ENCODE measurements at regions not wholly inside any gene's neighbourhood (a gene's known extent, or its start where the extent isn't known, plus 50 kb on each side); places are given as distances from the start of the nearest gene placed in this dataset.

DNA sequence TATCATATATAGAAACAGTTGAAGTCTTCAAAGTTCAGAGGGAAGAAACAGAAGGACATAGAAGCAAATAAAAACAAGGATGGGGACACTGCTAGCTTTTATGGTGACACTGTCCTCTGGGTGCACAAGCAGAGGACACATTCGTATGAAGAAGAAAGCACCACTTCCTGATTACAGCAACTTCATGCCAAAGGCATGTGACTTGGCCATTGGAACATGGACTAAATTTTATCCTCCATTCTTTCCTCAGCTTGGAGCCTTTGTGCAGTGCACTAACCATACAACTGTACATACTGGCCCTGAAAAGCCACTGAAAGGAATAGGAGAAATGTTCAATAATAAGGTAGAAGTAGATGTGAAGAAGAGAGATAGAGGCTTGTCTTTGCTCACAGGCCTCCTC lies 223.3 kb downstream of the MTX2 start:
- no peaks in the 10 kb centered on the region for H3K36me3 Mint-ChIP-seq (ENCODE audit: low read depth)
- H3K4me3 Mint-ChIP-seq, result no peak overlapping the region
- H3K27me3 Mint-ChIP-seq (ENCODE audit: low read depth), result peaks cover 44% of the 10 kb centered on the region
- DNase-seq (ENCODE audit: low spot score), result no peak
- H3K27ac Mint-ChIP-seq, result no peak overlapping the region
- H3K9me3 Mint-ChIP-seq, result no peaks in the 10 kb centered on the region
- H3K4me1 Mint-ChIP-seq (ENCODE audit: low read depth), result peaks cover 11% of the 10 kb centered on the region

DNA sequence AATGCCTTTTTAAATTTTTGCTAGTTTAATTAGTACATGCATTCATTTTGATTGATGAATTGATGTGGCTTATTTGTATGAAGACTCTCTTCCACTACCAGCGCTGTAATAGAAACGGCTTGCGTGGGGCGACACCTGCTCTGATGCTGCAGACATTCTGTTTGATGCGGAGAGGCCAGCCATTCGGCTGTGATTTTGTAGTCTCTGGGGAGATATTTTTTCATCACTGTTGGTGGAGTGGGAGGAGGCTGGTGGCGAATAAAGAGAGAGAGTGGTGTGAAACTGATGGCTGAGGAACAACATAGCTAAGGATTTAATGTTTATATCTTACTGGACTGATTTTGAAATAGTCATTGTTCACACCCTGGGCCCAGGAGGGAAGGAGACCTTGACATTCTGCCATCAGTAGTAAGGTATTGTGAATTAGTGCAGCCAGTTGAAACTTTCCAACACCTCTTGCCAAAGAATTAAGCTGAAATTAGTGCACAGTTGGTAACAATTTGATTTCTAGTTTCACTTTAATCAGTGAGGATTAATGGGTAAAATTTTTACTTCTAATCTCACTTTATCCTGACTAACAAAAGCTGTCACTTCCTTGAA lies 224.1 kb downstream of the MTX2 start:
- Mint-ChIP-seq H3K4me3 (no peak overlapping the region), H3K36me3 (ENCODE audit: low read depth) (no peaks in the 10 kb centered on the region), H3K27ac (no peak overlapping the region), H3K27me3 (ENCODE audit: low read depth) (peaks cover 42% of the 10 kb centered on the region), H3K9me3 (no peaks in the 10 kb centered on the region), H3K4me1 (ENCODE audit: low read depth) (peaks cover 11% of the 10 kb centered on the region)
- no peak for DNase-seq (ENCODE audit: low spot score)

DNA sequence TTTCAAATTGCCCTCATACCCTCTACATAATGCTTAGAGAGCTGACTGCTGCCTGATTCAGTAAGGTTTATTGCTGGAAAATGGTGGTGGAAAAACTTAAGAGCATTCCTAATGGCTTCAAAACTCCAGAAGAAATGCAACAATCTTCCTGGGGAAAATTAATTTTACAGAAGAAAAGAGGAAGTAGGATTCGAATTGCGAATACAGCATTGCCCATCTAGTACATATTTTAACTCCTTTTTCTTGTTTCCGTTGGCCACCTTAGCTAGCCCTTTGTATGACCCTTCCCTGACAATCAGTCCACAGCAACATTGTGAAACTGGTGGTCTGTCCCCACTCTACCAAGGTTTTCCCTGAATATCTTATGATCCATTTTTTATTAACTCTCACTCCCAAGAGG lies 224.7 kb downstream of the MTX2 start:
- Mint-ChIP-seq H3K36me3 (ENCODE audit: low read depth) (no peaks in the 10 kb centered on the region), H3K27me3 (ENCODE audit: low read depth) (peaks cover 38% of the 10 kb centered on the region), H3K27ac (no peak overlapping the region), H3K4me1 (ENCODE audit: low read depth) (peaks cover 11% of the 10 kb centered on the region), H3K4me3 (no peak overlapping the region), H3K9me3 (no peaks in the 10 kb centered on the region)
- DNase-seq (ENCODE audit: low spot score), result no peak

GRCh38 chr2:176494949-176495353 lies 225.7 kb downstream of the MTX2 start:
- Mint-ChIP-seq H3K27ac (no peak overlapping the region), H3K4me3 (no peak overlapping the region), H3K27me3 (ENCODE audit: low read depth) (peaks cover 34% of the 10 kb centered on the region), H3K36me3 (ENCODE audit: low read depth) (no peaks in the 10 kb centered on the region), H3K4me1 (ENCODE audit: low read depth) (peaks cover 11% of the 10 kb centered on the region), H3K9me3 (no peaks in the 10 kb centered on the region)
- DNase-seq (ENCODE audit: low spot score), result no peak

GRCh38 chr2:176495826-176496225 lies 226.6 kb downstream of the MTX2 start:
- H3K27ac Mint-ChIP-seq, result no peak overlapping the region
- H3K36me3 Mint-ChIP-seq (ENCODE audit: low read depth), result no peaks in the 10 kb centered on the region
- no peak overlapping the region for H3K4me3 Mint-ChIP-seq
- peaks cover 11% of the 10 kb centered on the region for H3K4me1 Mint-ChIP-seq (ENCODE audit: low read depth)
- no peak for DNase-seq (ENCODE audit: low spot score)
- H3K9me3 Mint-ChIP-seq, result no peaks in the 10 kb centered on the region
- H3K27me3 Mint-ChIP-seq (ENCODE audit: low read depth), result peaks cover 36% of the 10 kb centered on the region

- H3K36me3 Mint-ChIP-seq (ENCODE audit: low read depth), result no peaks in the 10 kb centered on the region
- no peak overlapping the region for H3K4me3 Mint-ChIP-seq
- H3K27me3 Mint-ChIP-seq (ENCODE audit: low read depth), result peaks cover 44% of the 10 kb centered on the region
- peaks cover 3% of the 10 kb centered on the region for H3K4me1 Mint-ChIP-seq (ENCODE audit: low read depth)
- DNase-seq (ENCODE audit: low spot score), result no peak
- no peaks in the 10 kb centered on the region for H3K9me3 Mint-ChIP-seq
- H3K27ac Mint-ChIP-seq, result no peak overlapping the region
Observed at GRCh38 chr2:176496761-176497160, 227.5 kb downstream of the MTX2 start.

- Mint-ChIP-seq H3K4me3 (no peak overlapping the region), H3K27ac (no peak overlapping the region), H3K4me1 (ENCODE audit: low read depth) (no peaks in the 10 kb centered on the region), H3K27me3 (ENCODE audit: low read depth) (peaks cover 43% of the 10 kb centered on the region), H3K9me3 (no peaks in the 10 kb centered on the region), H3K36me3 (ENCODE audit: low read depth) (no peaks in the 10 kb centered on the region)
- DNase-seq (ENCODE audit: low spot score), result no peak
Observed at GRCh38 chr2:176500901-176501300, 231.7 kb downstream of the MTX2 start.

GRCh38 chr2:176501617-176502016 lies 232.4 kb downstream of the MTX2 start:
- H3K4me1 Mint-ChIP-seq (ENCODE audit: low read depth), result no peaks in the 10 kb centered on the region
- no peaks in the 10 kb centered on the region for H3K36me3 Mint-ChIP-seq (ENCODE audit: low read depth)
- no peaks in the 10 kb centered on the region for H3K9me3 Mint-ChIP-seq
- H3K27me3 Mint-ChIP-seq (ENCODE audit: low read depth), result peaks cover 46% of the 10 kb centered on the region
- no peak overlapping the region for H3K27ac Mint-ChIP-seq
- no peak overlapping the region for H3K4me3 Mint-ChIP-seq
- no peak for DNase-seq (ENCODE audit: low spot score)

DNA sequence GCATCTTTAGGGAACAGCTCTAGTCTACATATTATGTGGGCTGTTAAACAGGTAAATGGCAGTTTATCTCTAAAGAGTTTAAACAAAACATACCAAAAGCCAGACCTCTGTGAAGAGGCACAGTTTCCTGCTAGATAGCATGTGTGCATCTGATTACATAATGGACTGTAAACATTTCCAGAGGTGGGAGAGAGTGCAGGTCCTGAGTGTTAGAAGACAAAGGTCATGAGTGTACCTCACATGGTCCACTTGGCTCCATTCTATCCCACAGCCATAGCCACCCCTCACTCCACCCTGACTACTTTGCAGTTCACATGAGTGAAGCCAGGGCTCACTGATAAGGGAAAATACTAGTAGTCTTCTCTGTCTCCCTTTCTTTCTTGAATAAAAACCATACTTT lies 233.4 kb downstream of the MTX2 start:
- no peak for DNase-seq (ENCODE audit: low spot score)
- H3K36me3 Mint-ChIP-seq (ENCODE audit: low read depth), result no peaks in the 10 kb centered on the region
- no peaks in the 10 kb centered on the region for H3K4me1 Mint-ChIP-seq (ENCODE audit: low read depth)

GRCh38 chr2:176503776-176504175 lies 234.5 kb downstream of the MTX2 start:
- Mint-ChIP-seq H3K36me3 (ENCODE audit: low read depth) (no peaks in the 10 kb centered on the region), H3K4me1 (ENCODE audit: low read depth) (peaks cover 6% of the 10 kb centered on the region), H3K27me3 (ENCODE audit: low read depth) (peaks cover 51% of the 10 kb centered on the region), H3K9me3 (no peaks in the 10 kb centered on the region), H3K4me3 (no peak overlapping the region), H3K27ac (no peak overlapping the region)
- DNase-seq (ENCODE audit: low spot score), result no peak

More for the DNA sequence above, 233.4 kb downstream of the MTX2 start:
- Mint-ChIP-seq H3K4me3 (no peak overlapping the region), H3K27ac (no peak overlapping the region), H3K9me3 (no peaks in the 10 kb centered on the region), H3K27me3 (ENCODE audit: low read depth) (peaks cover 48% of the 10 kb centered on the region)

- Mint-ChIP-seq H3K4me1 (ENCODE audit: low read depth) (peaks cover 11% of the 10 kb centered on the region), H3K27ac (no peak overlapping the region), H3K36me3 (ENCODE audit: low read depth) (no peaks in the 10 kb centered on the region), H3K9me3 (no peaks in the 10 kb centered on the region), H3K4me3 (no peak overlapping the region), H3K27me3 (ENCODE audit: low read depth) (peaks cover 52% of the 10 kb centered on the region)
- DNase-seq (ENCODE audit: low spot score), result no peak
Observed at GRCh38 chr2:176504440-176504839, 235.2 kb downstream of the MTX2 start.

DNA sequence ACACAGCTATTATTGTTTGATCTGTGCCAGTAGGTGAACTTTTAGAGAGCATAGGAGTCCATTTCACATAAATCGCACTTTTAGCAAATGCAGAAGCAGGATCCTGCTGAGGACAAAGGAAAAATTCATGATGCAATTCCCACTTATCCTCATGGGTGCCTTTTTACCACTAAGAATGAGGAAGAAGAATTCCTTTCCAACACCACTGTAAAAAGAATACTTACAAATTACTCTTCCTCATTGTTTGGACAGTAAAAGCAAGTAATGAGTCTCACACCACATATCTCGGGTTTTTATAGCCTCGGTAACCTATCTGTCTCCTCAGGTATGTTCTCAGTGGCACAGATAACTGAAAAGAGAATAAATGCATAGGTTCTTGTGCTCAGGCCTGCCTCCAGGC lies 238.5 kb downstream of the MTX2 start:
- Mint-ChIP-seq H3K27ac (no peak overlapping the region), H3K27me3 (ENCODE audit: low read depth) (peaks cover 44% of the 10 kb centered on the region), H3K4me3 (no peak overlapping the region), H3K36me3 (ENCODE audit: low read depth) (no peaks in the 10 kb centered on the region), H3K9me3 (no peaks in the 10 kb centered on the region), H3K4me1 (ENCODE audit: low read depth) (peaks cover 11% of the 10 kb centered on the region)
- DNase-seq (ENCODE audit: low spot score), result no peak

GRCh38 chr2:176508374-176508773 lies 239.1 kb downstream of the MTX2 start:
- Mint-ChIP-seq H3K36me3 (ENCODE audit: low read depth) (no peaks in the 10 kb centered on the region), H3K9me3 (no peaks in the 10 kb centered on the region), H3K27ac (no peak overlapping the region), H3K27me3 (ENCODE audit: low read depth) (peaks cover 40% of the 10 kb centered on the region), H3K4me3 (no peak overlapping the region), H3K4me1 (ENCODE audit: low read depth) (peaks cover 11% of the 10 kb centered on the region)
- DNase-seq (ENCODE audit: low spot score), result peak; percentile 8

DNA sequence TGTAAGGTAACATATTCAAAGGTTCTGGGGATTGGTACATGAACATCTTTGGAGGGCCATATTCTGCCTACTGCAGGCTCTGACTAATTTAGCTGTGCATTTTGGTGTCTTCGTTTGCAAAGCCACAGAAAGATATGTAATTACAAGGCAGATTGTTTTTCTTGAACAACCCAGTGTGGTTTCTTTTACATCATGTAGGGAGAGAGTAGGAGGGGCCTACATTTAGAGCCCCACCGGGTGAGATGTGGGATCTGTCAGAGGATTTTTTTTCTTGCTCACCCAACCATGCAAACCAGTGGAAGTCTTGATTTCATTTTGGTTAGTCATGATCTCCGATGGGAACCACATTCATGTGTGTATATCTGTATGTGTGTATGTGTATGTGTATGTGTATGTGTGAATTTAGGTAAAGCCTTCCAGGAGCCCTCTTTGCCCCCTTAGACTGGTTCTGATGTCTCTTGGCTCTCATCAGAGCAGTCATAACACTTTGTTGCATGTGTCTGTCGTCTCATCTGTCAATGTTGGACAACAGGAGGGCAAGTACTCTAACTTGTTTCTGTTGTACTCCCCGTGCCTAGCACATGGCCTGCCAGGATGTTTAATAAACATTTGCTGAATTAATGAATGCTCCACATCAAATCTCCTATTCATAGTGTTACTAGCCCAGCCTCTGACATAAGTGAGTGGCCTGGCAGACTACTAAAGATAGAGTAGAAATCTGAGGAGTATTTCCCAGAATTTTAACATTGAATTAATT lies 239.9 kb downstream of the MTX2 start:
- H3K27ac Mint-ChIP-seq, result no peak overlapping the region
- H3K27me3 Mint-ChIP-seq (ENCODE audit: low read depth), result peaks cover 37% of the 10 kb centered on the region
- DNase-seq (ENCODE audit: low spot score), result peak; percentile 48
- H3K9me3 Mint-ChIP-seq, result no peaks in the 10 kb centered on the region
- peaks cover 11% of the 10 kb centered on the region for H3K4me1 Mint-ChIP-seq (ENCODE audit: low read depth)
- no peaks in the 10 kb centered on the region for H3K36me3 Mint-ChIP-seq (ENCODE audit: low read depth)
- H3K4me3 Mint-ChIP-seq, result no peak overlapping the region

DNA sequence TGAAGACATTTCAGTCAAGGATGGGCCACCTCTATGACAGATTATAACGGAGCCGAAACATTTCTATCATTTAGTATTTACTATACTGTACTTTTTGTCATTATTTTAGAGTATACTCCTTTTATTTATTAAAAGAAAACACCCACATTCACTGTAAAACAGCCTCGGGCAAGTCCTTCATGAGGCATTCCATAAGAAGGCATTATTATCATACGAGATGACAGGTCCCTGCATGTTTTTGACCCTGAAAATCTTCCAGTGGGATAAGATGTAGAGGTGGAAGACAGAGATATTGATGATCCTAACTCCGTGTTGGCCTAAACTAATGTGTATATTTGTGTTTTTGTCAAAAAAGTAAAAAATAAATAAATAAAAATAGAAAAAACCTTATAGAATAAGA lies 245.0 kb downstream of the MTX2 start:
- no peaks in the 10 kb centered on the region for H3K36me3 Mint-ChIP-seq (ENCODE audit: low read depth)
- no peak overlapping the region for H3K27ac Mint-ChIP-seq

More for the DNA sequence above, 245.0 kb downstream of the MTX2 start:
- Mint-ChIP-seq H3K27me3 (ENCODE audit: low read depth) (peaks cover 22% of the 10 kb centered on the region), H3K9me3 (no peaks in the 10 kb centered on the region), H3K4me1 (ENCODE audit: low read depth) (peaks cover 10% of the 10 kb centered on the region), H3K4me3 (no peak overlapping the region)
- no peak for DNase-seq (ENCODE audit: low spot score)

Measured in T-helper 2 cell treated with Interferon-gamma antibody and Interleukin-4, amounts not matched to agents 5 μg/mL and 100 μg/mL, for 36 hours (primary cell).